ENCODE measurements at regions not wholly inside any gene's neighbourhood (a gene's known extent, or its start where the extent isn't known, plus 50 kb on each side); places are given as distances from the start of the nearest gene placed in this dataset.

- Histone ChIP-seq H3K36me3 (ENCODE audit: insufficient read depth, low read length) (no peaks in the 10 kb centered on the region), H3K4me1 (ENCODE audit: insufficient read depth, low read length) (no peaks in the 10 kb centered on the region), H3K9me3 (ENCODE audit: control insufficient read depth, insufficient read depth, low read length) (no peaks in the 10 kb centered on the region), H3K9ac (ENCODE audit: low read depth, low read length) (no peak overlapping the region)
These were observed 222.6 kb upstream of the SPRED2 start for GRCh38 chr2:65655000-65655399.

- no peak overlapping the region for H3K9ac ChIP-seq (ENCODE audit: low read depth, low read length)
These were observed 222.1 kb upstream of the SPRED2 start for GRCh38 chr2:65654496-65654895.

GRCh38 chr2:65652066-65652465, 219.7 kb upstream of the SPRED2 start:
- no peaks in the 10 kb centered on the region for H3K36me3 ChIP-seq (ENCODE audit: insufficient read depth, low read length)
- H3K9me3 ChIP-seq (ENCODE audit: control insufficient read depth, insufficient read depth, low read length) = no peaks in the 10 kb centered on the region
- H3K4me1 ChIP-seq (ENCODE audit: insufficient read depth, low read length) = no peaks in the 10 kb centered on the region
- no peak overlapping the region for H3K9ac ChIP-seq (ENCODE audit: low read depth, low read length)

More at GRCh38 chr2:65654496-65654895, 222.1 kb upstream of the SPRED2 start:
- no peaks in the 10 kb centered on the region for H3K36me3 ChIP-seq (ENCODE audit: insufficient read depth, low read length)
- no peaks in the 10 kb centered on the region for H3K9me3 ChIP-seq (ENCODE audit: control insufficient read depth, insufficient read depth, low read length)
- no peaks in the 10 kb centered on the region for H3K4me1 ChIP-seq (ENCODE audit: insufficient read depth, low read length)

GRCh38 chr2:65649811-65650589, 217.6 kb upstream of the SPRED2 start:
- Histone ChIP-seq H3K36me3 (ENCODE audit: insufficient read depth, low read length) (no peaks in the 10 kb centered on the region), H3K4me1 (ENCODE audit: insufficient read depth, low read length) (no peaks in the 10 kb centered on the region), H3K9ac (ENCODE audit: low read depth, low read length) (no peak overlapping the region), H3K9me3 (ENCODE audit: control insufficient read depth, insufficient read depth, low read length) (no peaks in the 10 kb centered on the region)

DNA sequence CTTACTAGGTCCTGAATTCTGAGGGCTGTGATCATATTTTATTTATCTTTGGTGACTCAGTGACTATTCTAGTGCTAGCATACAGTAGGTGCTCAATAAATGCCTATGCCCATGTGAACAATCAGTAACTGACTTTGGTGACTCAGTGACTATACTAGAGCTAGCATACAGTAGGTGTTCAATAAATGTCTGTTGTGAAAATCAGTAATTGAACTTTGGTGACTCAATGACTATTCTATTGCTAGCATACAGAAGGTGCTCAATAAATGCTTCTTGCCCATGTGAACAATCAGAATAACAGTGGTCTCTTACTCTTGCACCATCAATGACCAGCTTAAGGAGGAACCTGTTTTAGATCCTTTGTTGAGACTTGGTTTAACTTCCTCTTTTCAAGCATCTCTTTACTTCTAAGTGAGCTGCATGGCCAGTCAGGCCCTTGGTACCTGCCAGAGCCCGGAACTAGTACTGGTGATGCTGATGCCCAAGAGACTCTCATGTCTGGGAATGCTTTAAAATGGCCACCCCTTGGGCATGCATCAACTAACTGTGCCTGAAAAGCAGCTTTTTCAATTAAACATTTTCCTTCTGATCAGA, 214.9 kb upstream of the SPRED2 start:
- H3K9ac ChIP-seq (ENCODE audit: low read depth, low read length) = no peak overlapping the region
- no peaks in the 10 kb centered on the region for H3K9me3 ChIP-seq (ENCODE audit: control insufficient read depth, insufficient read depth, low read length)
- H3K36me3 ChIP-seq (ENCODE audit: insufficient read depth, low read length) = no peaks in the 10 kb centered on the region
- no peaks in the 10 kb centered on the region for H3K4me1 ChIP-seq (ENCODE audit: insufficient read depth, low read length)

- Histone ChIP-seq H3K36me3 (ENCODE audit: insufficient read depth, low read length) (no peaks in the 10 kb centered on the region), H3K9ac (ENCODE audit: low read depth, low read length) (no peak overlapping the region), H3K4me1 (ENCODE audit: insufficient read depth, low read length) (no peaks in the 10 kb centered on the region; the same call in 1 of the 2 replicates)
These were observed 208.3 kb upstream of the SPRED2 start for GRCh38 chr2:65640793-65641103.

DNA sequence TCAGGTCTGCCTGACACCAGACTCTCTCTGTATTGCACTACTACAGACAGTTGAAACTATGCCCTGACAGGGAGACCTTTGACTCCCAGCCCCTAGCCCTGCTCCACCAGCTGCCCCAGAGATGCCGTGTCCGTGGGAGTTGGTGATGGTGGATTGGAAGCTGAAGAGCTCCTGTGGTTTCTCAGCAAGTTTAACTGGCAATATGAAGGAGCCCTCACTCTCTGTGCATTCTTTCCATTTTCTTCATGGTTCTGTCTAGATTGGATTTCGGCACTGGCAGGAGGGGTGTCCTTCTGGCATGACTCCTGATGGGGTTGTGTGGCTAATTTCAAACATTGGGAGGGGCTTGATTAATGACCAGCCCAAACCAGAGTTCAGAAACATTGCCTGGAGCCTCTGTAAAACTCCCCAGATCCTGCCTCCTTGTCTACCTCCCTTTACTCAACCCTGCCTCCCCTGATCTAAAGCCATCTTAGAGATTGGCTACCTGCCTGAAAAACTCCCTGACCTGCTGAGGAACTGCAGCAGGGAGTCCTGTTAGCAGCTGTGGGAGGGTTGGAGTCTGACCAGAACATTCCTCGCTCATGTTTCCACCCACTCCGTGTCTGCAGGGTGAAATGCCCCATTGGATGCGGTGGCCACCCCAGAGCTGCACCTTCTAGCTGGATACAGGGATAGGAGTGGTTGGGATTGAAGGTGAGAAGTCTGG, 206.9 kb upstream of the SPRED2 start:
- H3K4me1 ChIP-seq (ENCODE audit: insufficient read depth, low read length) = no peaks in the 10 kb centered on the region; the same call in 1 of the 2 replicates
- no peaks in the 10 kb centered on the region for H3K36me3 ChIP-seq (ENCODE audit: insufficient read depth, low read length)
- no peak overlapping the region for H3K9ac ChIP-seq (ENCODE audit: low read depth, low read length)
- H3K9me3 ChIP-seq (ENCODE audit: control insufficient read depth, insufficient read depth, low read length) = no peaks in the 10 kb centered on the region

More at GRCh38 chr2:65640793-65641103, 208.3 kb upstream of the SPRED2 start:
- H3K9me3 ChIP-seq (ENCODE audit: control insufficient read depth, insufficient read depth, low read length) = no peaks in the 10 kb centered on the region

DNA sequence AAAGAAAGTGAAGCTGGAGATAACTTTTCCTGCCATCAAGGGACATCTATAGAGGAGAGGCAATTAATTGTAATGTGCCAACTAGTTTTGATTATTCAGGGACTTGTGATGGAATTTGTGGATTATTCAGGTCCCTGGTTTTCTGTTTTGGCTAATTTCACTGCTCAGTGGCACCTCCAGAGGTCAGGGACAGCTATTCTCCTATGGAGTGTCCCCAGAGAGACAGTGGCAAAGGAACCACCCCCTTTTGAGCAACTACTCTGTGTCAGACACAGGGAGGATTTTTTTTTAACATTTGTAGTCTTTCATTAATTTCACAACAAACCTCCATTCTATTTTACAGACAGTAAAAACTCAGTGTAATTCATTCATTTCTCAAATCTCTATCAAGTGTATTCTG, 206.0 kb upstream of the SPRED2 start:
- no peaks in the 10 kb centered on the region; the same call in 1 of the 2 replicates for H3K4me1 ChIP-seq (ENCODE audit: insufficient read depth, low read length)
- no peak overlapping the region for H3K9ac ChIP-seq (ENCODE audit: low read depth, low read length)
- no peaks in the 10 kb centered on the region for H3K9me3 ChIP-seq (ENCODE audit: control insufficient read depth, insufficient read depth, low read length)
- H3K36me3 ChIP-seq (ENCODE audit: insufficient read depth, low read length) = no peaks in the 10 kb centered on the region

DNA sequence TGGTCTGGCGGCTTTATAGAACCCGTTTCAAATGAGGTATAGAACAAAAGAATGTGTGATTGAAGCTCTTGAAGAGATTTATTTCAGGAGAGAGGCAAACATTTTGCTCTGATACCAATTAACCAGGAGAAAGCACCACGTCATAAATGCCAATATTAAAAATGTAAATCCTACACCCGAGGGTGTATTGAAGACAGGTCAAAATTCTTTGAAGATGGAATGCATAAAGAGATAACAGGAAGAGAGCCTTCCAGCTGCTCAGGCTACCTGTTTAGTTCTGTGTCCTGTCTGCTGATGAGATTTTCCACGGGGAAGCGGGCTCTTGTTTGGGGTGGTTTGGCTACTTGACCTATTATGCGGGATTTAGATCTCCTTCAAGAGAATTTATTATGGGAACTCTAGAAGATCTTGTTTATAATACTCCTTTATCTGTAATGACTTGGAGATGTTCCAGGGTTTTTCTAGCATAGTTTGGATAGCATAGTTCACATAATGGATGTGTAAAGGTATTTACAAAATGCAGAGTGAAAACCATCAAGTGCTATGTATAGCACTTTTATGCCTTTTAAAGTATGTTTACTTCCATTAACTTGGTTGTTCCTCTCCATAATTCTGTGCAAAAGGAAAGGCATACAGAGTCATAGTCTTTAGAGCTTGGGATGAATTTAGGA, 204.5 kb upstream of the SPRED2 start:
- no peaks in the 10 kb centered on the region; the same call in 1 of the 2 replicates for H3K4me1 ChIP-seq (ENCODE audit: insufficient read depth, low read length)
- H3K36me3 ChIP-seq (ENCODE audit: insufficient read depth, low read length) = no peaks in the 10 kb centered on the region
- H3K9me3 ChIP-seq (ENCODE audit: control insufficient read depth, insufficient read depth, low read length) = no peaks in the 10 kb centered on the region
- H3K9ac ChIP-seq (ENCODE audit: low read depth, low read length) = no peak overlapping the region

DNA sequence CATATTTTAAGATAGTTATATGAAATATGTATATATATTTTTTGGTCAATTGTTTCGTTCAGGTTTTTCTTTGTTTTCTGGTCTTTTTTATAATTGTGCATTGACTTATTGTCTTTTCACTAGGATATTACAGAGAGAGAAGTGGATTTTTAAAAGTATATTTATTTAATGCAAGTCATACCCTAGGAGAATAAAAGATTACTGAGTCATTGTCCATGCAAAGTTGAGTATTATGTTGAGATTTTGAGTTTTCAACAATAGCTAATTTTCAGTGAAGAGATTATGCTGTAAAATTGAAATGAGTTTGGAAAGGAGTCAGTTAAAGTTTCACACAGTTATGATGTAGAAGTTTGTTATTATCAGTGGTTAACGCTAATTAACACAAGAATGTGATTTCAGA, 203.6 kb upstream of the SPRED2 start:
- Histone ChIP-seq H3K4me1 (ENCODE audit: insufficient read depth, low read length) (no peaks in the 10 kb centered on the region; the same call in 1 of the 2 replicates), H3K9ac (ENCODE audit: low read depth, low read length) (no peak overlapping the region), H3K36me3 (ENCODE audit: insufficient read depth, low read length) (no peaks in the 10 kb centered on the region), H3K9me3 (ENCODE audit: control insufficient read depth, insufficient read depth, low read length) (no peaks in the 10 kb centered on the region)

GRCh38 chr2:65634304-65634703, 201.9 kb upstream of the SPRED2 start:
- Histone ChIP-seq H3K9me3 (ENCODE audit: control insufficient read depth, insufficient read depth, low read length) (no peaks in the 10 kb centered on the region), H3K36me3 (ENCODE audit: insufficient read depth, low read length) (no peaks in the 10 kb centered on the region), H3K9ac (ENCODE audit: low read depth, low read length) (no peak overlapping the region), H3K4me1 (ENCODE audit: insufficient read depth, low read length) (no peaks in the 10 kb centered on the region; the same call in 1 of the 2 replicates)

DNA sequence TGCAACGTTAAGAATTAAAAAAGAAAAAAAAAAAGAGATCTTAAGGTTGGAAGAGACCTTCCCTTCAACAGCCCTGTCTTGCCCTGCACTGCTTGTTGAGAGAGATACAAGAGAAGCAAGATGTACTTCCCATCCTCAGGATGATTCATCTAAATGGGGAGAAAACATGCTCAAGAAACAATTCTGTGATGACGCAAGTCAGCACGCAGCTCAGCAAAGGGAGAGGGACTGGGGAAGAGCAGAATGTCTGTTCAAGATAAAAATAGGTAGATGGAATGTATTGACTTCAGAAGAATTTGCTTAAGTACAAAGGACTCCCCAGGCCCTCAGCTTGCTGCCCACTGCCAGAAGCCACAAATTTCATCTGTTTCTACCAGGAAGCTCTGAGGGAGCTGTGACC, 198.2 kb upstream of the SPRED2 start:
- Histone ChIP-seq H3K9ac (ENCODE audit: low read depth, low read length) (no peak overlapping the region), H3K4me1 (ENCODE audit: insufficient read depth, low read length) (no peaks in the 10 kb centered on the region; the same call in 1 of the 2 replicates), H3K36me3 (ENCODE audit: insufficient read depth, low read length) (no peaks in the 10 kb centered on the region), H3K9me3 (ENCODE audit: control insufficient read depth, insufficient read depth, low read length) (no peaks in the 10 kb centered on the region)

DNA sequence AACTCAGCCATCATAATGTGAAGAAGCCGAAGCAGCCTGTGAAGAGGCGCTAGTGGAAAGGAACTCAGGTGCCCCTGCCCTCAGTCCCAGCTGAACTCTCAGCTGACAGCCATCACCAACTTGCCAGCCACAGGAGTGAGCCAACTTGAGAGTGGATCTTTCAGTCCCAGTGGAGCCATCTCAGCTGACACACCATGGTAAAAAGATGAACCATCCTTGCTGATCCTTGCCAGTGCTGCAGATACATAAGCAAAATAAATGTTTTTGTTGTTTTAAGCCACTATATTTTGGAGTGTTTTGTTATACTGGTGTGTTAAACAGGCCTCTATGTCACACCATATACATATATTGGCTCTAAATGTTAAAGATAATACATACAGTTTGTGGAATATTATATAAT, 195.8 kb upstream of the SPRED2 start:
- Histone ChIP-seq H3K9ac (ENCODE audit: low read depth, low read length) (no peak overlapping the region), H3K9me3 (ENCODE audit: control insufficient read depth, insufficient read depth, low read length) (no peaks in the 10 kb centered on the region), H3K36me3 (ENCODE audit: insufficient read depth, low read length) (no peaks in the 10 kb centered on the region), H3K4me1 (ENCODE audit: insufficient read depth, low read length) (no peaks in the 10 kb centered on the region)

GRCh38 chr2:65626831-65627230, 194.4 kb upstream of the SPRED2 start:
- no peaks in the 10 kb centered on the region for H3K36me3 ChIP-seq (ENCODE audit: insufficient read depth, low read length)
- no peaks in the 10 kb centered on the region for H3K9me3 ChIP-seq (ENCODE audit: control insufficient read depth, insufficient read depth, low read length)
- no peak overlapping the region for H3K9ac ChIP-seq (ENCODE audit: low read depth, low read length)
- no peaks in the 10 kb centered on the region for H3K4me1 ChIP-seq (ENCODE audit: insufficient read depth, low read length)
